Ishikawa (cell line): ENCODE measurements at regions not wholly inside any gene's neighbourhood (a gene's known extent, or its start where the extent isn't known, plus 50 kb on each side); places are given as distances from the start of the nearest gene placed in this dataset.

ENCODE experiments used
- MAX ChIP-seq: IDR thresholded peaks from 2 replicates; pipeline ENCODE4 v1.6.1; 2012
- REST ChIP-seq: IDR thresholded peaks from 2 replicates; pipeline ENCODE4 v1.6.1; 2012; ENCODE audit warnings: low read depth, mild to moderate bottlenecking
- TEAD4 ChIP-seq: IDR thresholded peaks from 2 replicates; pipeline ENCODE4 v1.6.1; 2012
- YY1 ChIP-seq: IDR thresholded peaks from 2 replicates; pipeline ENCODE4 v1.6.1; 2012; ENCODE audit warnings: low read depth

GRCh38 chr7:49631960-49632359 is 141.5 kb upstream of the VWC2 start:
- no peak for TF ChIP-seq REST
- no peak for TF ChIP-seq TEAD4
- no peak for TF ChIP-seq YY1
- TF ChIP-seq MAX = no peak
